CD4-positive, alpha-beta T cell (primary cell): ENCODE measurements at regions not wholly inside any gene's neighbourhood (a gene's known extent, or its start where the extent isn't known, plus 50 kb on each side); places are given as distances from the start of the nearest gene placed in this dataset.

Source experiments
- ATAC-seq: fragments of 200-7000 bp; cut with Tn5 transposase; one replicate; pipeline ENCODE4 v1.10.0; 2022; ENCODE audit warnings: mild to moderate bottlenecking; ENCODE audit not compliant: poor library complexity
- CTCF ChIA-PET: fragments of 350-600 bp; sonication (Branson Sonifier 250); formaldehyde crosslinking; loops from one replicate; lab custom pipeline; 2021; ENCODE audit warnings: antibody characterized with exemption, inconsistent platforms; lab: Charles Lee
- POLR2A ChIA-PET: fragments of 350-600 bp; sonication (Branson Sonifier 250); formaldehyde crosslinking; loops from one replicate; lab custom pipeline; 2021; ENCODE audit warnings: antibody characterized with exemption, inconsistent platforms; lab: Charles Lee
- DNase-seq, 14 experiments: peaks; one replicate each; pipeline ENCODE4 v3.0.0-alpha.2; 2013 to 2020; ENCODE audit warnings: mixed read lengths in 2 of 14
- H3K27ac ChIP-seq, 2 donors: one replicate each; pipeline versions ENCODE4 v1.5.1 to v1.7.0; 2013; ENCODE audit warnings: low read length in 2 of 2, low read depth in 1 of 2, mild to moderate bottlenecking in 1 of 2
- H3K27me3 ChIP-seq, 2 experiments: 1 replicate in 1 of 2; 2 replicates in 1 of 2; pipeline versions ENCODE4 v1.6.1 to v1.7.0; 2013; ENCODE audit warnings: low read length in 2 of 2, control low read depth in 1 of 2, mild to moderate bottlenecking in 1 of 2, moderate library complexity in 1 of 2; ENCODE audit not compliant: insufficient read depth in 2 of 2, control insufficient read depth in 1 of 2
- H3K36me3 ChIP-seq: one replicate; pipeline ENCODE4 v1.6.1; 2013; ENCODE audit warnings: low read length, control low read depth; ENCODE audit not compliant: insufficient read depth
- H3K4me1 ChIP-seq: one replicate; pipeline ENCODE4 v1.6.1; 2013; ENCODE audit warnings: low read length, control low read depth; ENCODE audit not compliant: insufficient read depth
- H3K4me3 ChIP-seq: one replicate; pipeline ENCODE4 v1.5.1; 2013; ENCODE audit warnings: mild to moderate bottlenecking, low read length, moderate library complexity
- H3K9me3 ChIP-seq, 2 experiments: 1 replicate in 1 of 2; 2 replicates in 1 of 2; pipeline versions ENCODE4 v1.6.1 to v1.7.0; 2013; ENCODE audit warnings: low read length in 2 of 2, mild to moderate bottlenecking in 2 of 2, control low read depth in 1 of 2, moderate library complexity in 1 of 2; ENCODE audit not compliant: control insufficient read depth in 1 of 2, insufficient read depth in 1 of 2
- H3K27ac Mint-ChIP-seq: one replicate; pipeline ENCODE4 v1.8.0; 2020; ENCODE audit warnings: mixed read lengths
- H3K27me3 Mint-ChIP-seq: one replicate; pipeline ENCODE4 v1.8.0; 2021; ENCODE audit warnings: mixed read lengths
- H3K36me3 Mint-ChIP-seq: one replicate; pipeline ENCODE4 v1.8.0; 2021; ENCODE audit warnings: low read depth, mixed read lengths
- H3K4me1 Mint-ChIP-seq: one replicate; pipeline ENCODE4 v1.8.0; 2021; ENCODE audit warnings: low read depth, mixed read lengths
- H3K4me3 Mint-ChIP-seq: one replicate; pipeline ENCODE4 v1.8.0; 2020; ENCODE audit warnings: mild to moderate bottlenecking, mixed read lengths
- H3K9me3 Mint-ChIP-seq: one replicate; pipeline ENCODE4 v1.8.0; 2020; ENCODE audit warnings: mixed read lengths
- intact Hi-C, 2 experiments: fragments of 100-400 bp; cut with DNase I in 1 of 2; cut with micrococcal nuclease in 1 of 2; formaldehyde crosslinking; loops; one replicate each; pipeline versions ENCODE4 v1.15.1 to v1.9.0; 2023 to 2025; cut with DNase I, micrococcal nuclease
- TF ChIP-seq, protein P1 (sequence below): fragments of 200-600 bp; IDR thresholded peaks from one replicate; pipeline ENCODE4 v1.8.0; 2022; ENCODE audit warnings: antibody characterized with exemption, mild to moderate bottlenecking

- Histone ChIP-seq H3K27ac (no peak overlapping the region), H3K36me3 (no peaks in the 10 kb centered on the region), H3K4me1 (no peaks in the 10 kb centered on the region), H3K4me3 (no peak overlapping the region), H3K27me3 (no peaks in the 10 kb centered on the region), H3K9me3 (peaks cover 0 to 4% of the 10 kb centered on the region in 2 experiments)
- Mint-ChIP-seq H3K36me3 (no peaks in the 10 kb centered on the region), H3K4me3 (no peak overlapping the region), H3K27me3 (no peaks in the 10 kb centered on the region), H3K4me1 (no peaks in the 10 kb centered on the region), H3K27ac (no peak overlapping the region), H3K9me3 (no peaks in the 10 kb centered on the region)
- ChIA-PET CTCF (interaction anchor here (0.8 kb wide), 1 partner anchor 44 kb away, joined by 3 read pairs; no protein-coding TSS in a partner anchor), POLR2A (no interaction called here)
- intact Hi-C loops: no loop called here
- no peak for DNase-seq
- no peak for ATAC-seq
- TF ChIP-seq, protein P1, sequence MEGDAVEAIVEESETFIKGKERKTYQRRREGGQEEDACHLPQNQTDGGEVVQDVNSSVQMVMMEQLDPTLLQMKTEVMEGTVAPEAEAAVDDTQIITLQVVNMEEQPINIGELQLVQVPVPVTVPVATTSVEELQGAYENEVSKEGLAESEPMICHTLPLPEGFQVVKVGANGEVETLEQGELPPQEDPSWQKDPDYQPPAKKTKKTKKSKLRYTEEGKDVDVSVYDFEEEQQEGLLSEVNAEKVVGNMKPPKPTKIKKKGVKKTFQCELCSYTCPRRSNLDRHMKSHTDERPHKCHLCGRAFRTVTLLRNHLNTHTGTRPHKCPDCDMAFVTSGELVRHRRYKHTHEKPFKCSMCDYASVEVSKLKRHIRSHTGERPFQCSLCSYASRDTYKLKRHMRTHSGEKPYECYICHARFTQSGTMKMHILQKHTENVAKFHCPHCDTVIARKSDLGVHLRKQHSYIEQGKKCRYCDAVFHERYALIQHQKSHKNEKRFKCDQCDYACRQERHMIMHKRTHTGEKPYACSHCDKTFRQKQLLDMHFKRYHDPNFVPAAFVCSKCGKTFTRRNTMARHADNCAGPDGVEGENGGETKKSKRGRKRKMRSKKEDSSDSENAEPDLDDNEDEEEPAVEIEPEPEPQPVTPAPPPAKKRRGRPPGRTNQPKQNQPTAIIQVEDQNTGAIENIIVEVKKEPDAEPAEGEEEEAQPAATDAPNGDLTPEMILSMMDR: no peak
These were observed 113.0 kb downstream of the TSEN15 start for GRCh38 chr1:184164536-184164935.

- H3K27ac ChIP-seq: no peak overlapping the region
These were observed 115.0 kb downstream of the TSEN15 start for GRCh38 chr1:184166485-184166884.

GRCh38 chr1:184167352-184167751 is 115.8 kb downstream of the TSEN15 start:
- H3K36me3 Mint-ChIP-seq: no peaks in the 10 kb centered on the region
- H3K4me1 ChIP-seq: no peaks in the 10 kb centered on the region
- ChIA-PET CTCF (no interaction called here), POLR2A (no interaction called here)
- H3K4me3 ChIP-seq: no peak overlapping the region
- H3K9me3 Mint-ChIP-seq: no peaks in the 10 kb centered on the region
- H3K36me3 ChIP-seq: no peaks in the 10 kb centered on the region
- TF ChIP-seq, protein P1: no peak
- no peaks in the 10 kb centered on the region for H3K27me3 Mint-ChIP-seq
- H3K27ac Mint-ChIP-seq: no peak overlapping the region
- intact Hi-C loops: no loop called here
- H3K27ac ChIP-seq: no peak overlapping the region
- no peak for ATAC-seq
- DNase-seq: no peak
- H3K27me3 ChIP-seq: peaks cover 0 to 2% of the 10 kb centered on the region in 2 experiments
- peaks cover 0 to 4% of the 10 kb centered on the region in 2 experiments for H3K9me3 ChIP-seq
- no peaks in the 10 kb centered on the region for H3K4me1 Mint-ChIP-seq
- H3K4me3 Mint-ChIP-seq: no peak overlapping the region

More at GRCh38 chr1:184166485-184166884, 115.0 kb downstream of the TSEN15 start:
- intact Hi-C loops: no loop called here
- Mint-ChIP-seq H3K9me3 (no peaks in the 10 kb centered on the region), H3K4me1 (no peaks in the 10 kb centered on the region), H3K27ac (no peak overlapping the region), H3K4me3 (no peak overlapping the region), H3K36me3 (no peaks in the 10 kb centered on the region), H3K27me3 (no peaks in the 10 kb centered on the region)
- no peak overlapping the region for H3K4me3 ChIP-seq
- no peaks in the 10 kb centered on the region for H3K27me3 ChIP-seq
- POLR2A ChIA-PET: no interaction called here
- TF ChIP-seq, protein P1: no peak
- CTCF ChIA-PET: no interaction called here
- H3K9me3 ChIP-seq: peaks cover 0 to 4% of the 10 kb centered on the region in 2 experiments
- H3K4me1 ChIP-seq: no peaks in the 10 kb centered on the region
- no peaks in the 10 kb centered on the region for H3K36me3 ChIP-seq
- ATAC-seq (no peak), DNase-seq (no peak)
